ENCODE measurements at regions not wholly inside any gene's neighbourhood (a gene's known extent, or its start where the extent isn't known, plus 50 kb on each side); places are given as distances from the start of the nearest gene placed in this dataset.

GRCh38 chr3:20394243-20394642 is 208.2 kb upstream of the SGO1 start:
- TF ChIP-seq POLR2A (IDR thresholded peaks at IDR 0.05) (no peak), EP300 (IDR thresholded peaks at IDR 0.05) (no peak)
- TF ChIP-seq, protein P1, sequence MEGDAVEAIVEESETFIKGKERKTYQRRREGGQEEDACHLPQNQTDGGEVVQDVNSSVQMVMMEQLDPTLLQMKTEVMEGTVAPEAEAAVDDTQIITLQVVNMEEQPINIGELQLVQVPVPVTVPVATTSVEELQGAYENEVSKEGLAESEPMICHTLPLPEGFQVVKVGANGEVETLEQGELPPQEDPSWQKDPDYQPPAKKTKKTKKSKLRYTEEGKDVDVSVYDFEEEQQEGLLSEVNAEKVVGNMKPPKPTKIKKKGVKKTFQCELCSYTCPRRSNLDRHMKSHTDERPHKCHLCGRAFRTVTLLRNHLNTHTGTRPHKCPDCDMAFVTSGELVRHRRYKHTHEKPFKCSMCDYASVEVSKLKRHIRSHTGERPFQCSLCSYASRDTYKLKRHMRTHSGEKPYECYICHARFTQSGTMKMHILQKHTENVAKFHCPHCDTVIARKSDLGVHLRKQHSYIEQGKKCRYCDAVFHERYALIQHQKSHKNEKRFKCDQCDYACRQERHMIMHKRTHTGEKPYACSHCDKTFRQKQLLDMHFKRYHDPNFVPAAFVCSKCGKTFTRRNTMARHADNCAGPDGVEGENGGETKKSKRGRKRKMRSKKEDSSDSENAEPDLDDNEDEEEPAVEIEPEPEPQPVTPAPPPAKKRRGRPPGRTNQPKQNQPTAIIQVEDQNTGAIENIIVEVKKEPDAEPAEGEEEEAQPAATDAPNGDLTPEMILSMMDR (IDR thresholded peaks at IDR 0.05): no peak
- no peak for DNase-seq (ENCODE audit: low spot score in 2 of 2)
- Histone ChIP-seq H3K4me1 (no peaks in the 10 kb centered on the region), H3K36me3 (peaks cover 0 to 4% (median 0%) of the 10 kb centered on the region in 3 donors), H3K9me3 (peaks cover 0 to 9% (median 0%) of the 10 kb centered on the region in 4 donors), H3K27me3 (no peaks in the 10 kb centered on the region), H3K4me3 (no peak overlapping the region), H3K27ac (no peak overlapping the region)
- 73 to 85% methylated on average over 4 of the region's 4 CpGs for WGBS, 2 donors

- TF ChIP-seq, protein P1 (IDR thresholded peaks at IDR 0.05): no peak
- TF ChIP-seq POLR2A (IDR thresholded peaks at IDR 0.05): no peak
- TF ChIP-seq EP300 (IDR thresholded peaks at IDR 0.05): no peak
- H3K27ac ChIP-seq: no peak overlapping the region
- 63 to 65% methylated on average over 3 of the region's 3 CpGs for WGBS, 2 donors
- H3K4me1 ChIP-seq: no peaks in the 10 kb centered on the region
- peaks cover 0 to 9% (median 0%) of the 10 kb centered on the region in 4 donors for H3K9me3 ChIP-seq
- H3K4me3 ChIP-seq: no peak overlapping the region
- no peaks in the 10 kb centered on the region for H3K27me3 ChIP-seq
- H3K36me3 ChIP-seq: peaks cover 0 to 4% (median 0%) of the 10 kb centered on the region in 3 donors
- DNase-seq (ENCODE audit: low spot score in 2 of 2): no peak
These were observed 205.6 kb upstream of the SGO1 start for GRCh38 chr3:20391644-20392043.

DNA sequence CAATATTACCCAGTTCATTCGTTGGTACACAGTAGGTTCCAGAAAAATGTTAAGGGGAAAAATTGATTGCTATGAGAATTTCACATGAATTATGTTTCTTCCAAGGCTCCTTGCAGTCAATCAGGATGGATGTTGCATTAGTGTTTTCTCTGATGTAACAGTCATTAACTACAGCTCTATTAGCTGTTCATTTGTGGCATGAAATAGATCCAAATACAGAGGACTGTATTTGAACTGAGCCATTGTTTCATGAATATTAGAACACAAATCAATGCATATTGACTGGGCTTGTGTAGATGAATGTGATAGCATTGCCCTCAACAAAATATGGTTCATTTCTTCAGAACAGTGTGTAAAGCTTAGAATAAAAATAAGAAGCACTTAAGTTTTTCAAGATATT is 203.0 kb upstream of the SGO1 start:
- Histone ChIP-seq H3K27me3 (no peaks in the 10 kb centered on the region), H3K9me3 (peaks cover 0 to 1% (median 0%) of the 10 kb centered on the region in 4 donors), H3K36me3 (peaks cover 0 to under 1% (median 0%) of the 10 kb centered on the region in 3 donors), H3K4me3 (no peak overlapping the region), H3K4me1 (no peaks in the 10 kb centered on the region), H3K27ac (no peak overlapping the region)
- no peak for DNase-seq (ENCODE audit: low spot score in 2 of 2)
- TF ChIP-seq EP300 (IDR thresholded peaks at IDR 0.05) (no peak), POLR2A (IDR thresholded peaks at IDR 0.05) (no peak)
- TF ChIP-seq, protein P1 (IDR thresholded peaks at IDR 0.05): no peak
- 67 to 77% methylated on average over 1 of the region's 1 CpG for WGBS, 2 donors

GRCh38 chr3:20380295-20380694 is 194.3 kb upstream of the SGO1 start:
- TF ChIP-seq POLR2A (IDR thresholded peaks at IDR 0.05) (no peak), EP300 (IDR thresholded peaks at IDR 0.05) (no peak)
- TF ChIP-seq, protein P1 (IDR thresholded peaks at IDR 0.05): no peak
- no peak for DNase-seq (ENCODE audit: low spot score in 2 of 2)
- WGBS, 2 donors: 44 to 69% methylated on average over 1 of the region's 1 CpG
- Histone ChIP-seq H3K27me3 (no peaks in the 10 kb centered on the region), H3K36me3 (no peaks in the 10 kb centered on the region), H3K9me3 (no peaks in the 10 kb centered on the region), H3K27ac (no peak overlapping the region), H3K4me1 (no peaks in the 10 kb centered on the region), H3K4me3 (no peak overlapping the region)

DNA sequence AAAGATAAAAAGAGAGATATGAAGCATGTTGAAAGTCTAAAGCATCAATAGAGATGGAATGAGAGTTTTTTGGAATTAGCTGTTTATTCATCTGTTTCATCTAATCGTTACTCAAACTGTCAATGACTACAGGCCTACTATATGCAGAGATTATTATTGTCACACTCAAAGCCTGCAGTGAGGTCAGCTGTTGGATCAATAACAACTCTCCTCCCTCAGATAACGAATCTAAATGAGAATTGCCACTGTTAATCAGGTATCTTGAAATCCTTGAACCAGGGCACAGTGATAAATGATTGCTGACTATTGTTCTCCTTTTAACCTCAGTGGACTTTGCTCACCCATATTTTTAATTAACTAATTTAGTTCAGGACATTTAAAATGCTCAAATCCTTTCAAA is 192.3 kb upstream of the SGO1 start:
- Histone ChIP-seq H3K4me3 (no peak overlapping the region), H3K36me3 (no peaks in the 10 kb centered on the region), H3K27ac (no peak overlapping the region), H3K27me3 (no peaks in the 10 kb centered on the region), H3K4me1 (no peaks in the 10 kb centered on the region), H3K9me3 (no peaks in the 10 kb centered on the region)
- TF ChIP-seq, protein P1 (IDR thresholded peaks at IDR 0.05): no peak
- TF ChIP-seq POLR2A (IDR thresholded peaks at IDR 0.05) (no peak), EP300 (IDR thresholded peaks at IDR 0.05) (no peak)
- 37 to 40% methylated on average over 2 of the region's 2 CpGs for WGBS, 2 donors
- no peak for DNase-seq (ENCODE audit: low spot score in 2 of 2)

Measured in tibial nerve (tissue), 4 donors.